CD8-positive, alpha-beta memory T cell (primary cell): ENCODE measurements at regions not wholly inside any gene's neighbourhood (a gene's known extent, or its start where the extent isn't known, plus 50 kb on each side); places are given as distances from the start of the nearest gene placed in this dataset.

Experiments
- CTCF ChIA-PET: fragments of 350-600 bp; sonication (Branson Sonifier 250); formaldehyde crosslinking; loops from one replicate; lab custom pipeline; 2021; ENCODE audit warnings: antibody characterized with exemption; lab: Charles Lee
- POLR2A ChIA-PET: fragments of 350-600 bp; sonication (Branson Sonifier 250); formaldehyde crosslinking; loops from one replicate; lab custom pipeline; 2021; ENCODE audit warnings: antibody characterized with exemption; lab: Charles Lee
- DNase-seq, 5 donors: peaks; one replicate each; pipeline versions ENCODE4 v3.0.0 to v3.0.0-alpha.2; 2020 to 2022; ENCODE audit warnings: mixed read lengths in 1 of 5
- H3K27ac ChIP-seq: one replicate; pipeline ENCODE4 v1.7.0; 2013; ENCODE audit warnings: low read depth, mild to moderate bottlenecking, low read length, moderate library complexity
- H3K27me3 ChIP-seq: 2 replicates; pipeline ENCODE4 v1.7.0; 2013; ENCODE audit warnings: low read length, mild to moderate bottlenecking; ENCODE audit not compliant: insufficient read depth, poor library complexity, severe bottlenecking
- H3K36me3 ChIP-seq: 2 replicates; pipeline ENCODE4 v1.7.0; 2013; ENCODE audit warnings: mild to moderate bottlenecking, low read length, moderate library complexity; ENCODE audit not compliant: insufficient read depth
- H3K4me1 ChIP-seq: 2 replicates; pipeline ENCODE4 v1.7.0; 2013; ENCODE audit warnings: mild to moderate bottlenecking, low read length, moderate library complexity; ENCODE audit not compliant: insufficient read depth
- H3K4me3 ChIP-seq: 2 replicates; pipeline ENCODE4 v1.7.0; 2013; ENCODE audit warnings: mild to moderate bottlenecking, low read length
- H3K9me3 ChIP-seq: 2 replicates; pipeline ENCODE4 v1.7.0; 2013; ENCODE audit warnings: mild to moderate bottlenecking, low read length
- H3K27ac Mint-ChIP-seq, 8 donors: one replicate each; pipeline ENCODE4 v1.8.0; 2020 to 2021; ENCODE audit warnings: mixed read lengths in 8 of 8, mild to moderate bottlenecking in 6 of 8, inconsistent platforms in 3 of 8, moderate library complexity in 3 of 8
- H3K27me3 Mint-ChIP-seq, 2 donors: one replicate each; pipeline ENCODE4 v1.8.0; 2020 to 2021; ENCODE audit warnings: mixed read lengths in 2 of 2, mild to moderate bottlenecking in 1 of 2, moderate library complexity in 1 of 2
- H3K36me3 Mint-ChIP-seq, 3 donors: one replicate each; pipeline ENCODE4 v1.8.0; 2020 to 2021; ENCODE audit warnings: mixed read lengths in 3 of 3, inconsistent platforms in 1 of 3, mild to moderate bottlenecking in 1 of 3
- H3K4me1 Mint-ChIP-seq, 3 donors: one replicate each; pipeline ENCODE4 v1.8.0; 2020 to 2021; ENCODE audit warnings: mixed read lengths in 3 of 3, inconsistent platforms in 1 of 3, mild to moderate bottlenecking in 1 of 3
- H3K4me3 Mint-ChIP-seq, 7 donors: one replicate each; pipeline ENCODE4 v1.8.0; 2020 to 2021; ENCODE audit warnings: mixed read lengths in 7 of 7, mild to moderate bottlenecking in 6 of 7, moderate library complexity in 4 of 7, inconsistent platforms in 2 of 7
- H3K9me3 Mint-ChIP-seq, 5 donors: one replicate each; pipeline ENCODE4 v1.8.0; 2020 to 2022; ENCODE audit warnings: mixed read lengths in 5 of 5, mild to moderate bottlenecking in 3 of 5, moderate library complexity in 2 of 5, inconsistent platforms in 1 of 5

DNA sequence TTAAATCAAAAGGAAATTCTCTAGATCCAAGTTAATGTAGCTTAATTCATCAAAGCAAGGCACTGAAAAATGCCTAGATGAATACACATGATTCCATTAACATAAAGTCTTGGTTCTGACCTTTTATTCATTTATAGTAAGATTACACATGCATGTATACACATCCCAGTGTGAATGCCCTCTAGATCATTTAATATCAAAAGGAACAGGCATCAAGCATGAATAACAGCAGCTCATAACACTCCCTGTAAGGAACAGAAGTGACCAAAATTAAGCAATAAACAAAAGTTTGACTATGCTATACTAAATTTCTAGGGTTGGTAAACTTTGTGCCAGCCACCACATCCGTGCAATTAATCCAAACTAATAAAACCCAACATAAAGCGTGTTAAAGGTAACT lies 511.5 kb downstream of the SPIN4 start:
- H3K27me3 ChIP-seq: no peaks in the 10 kb centered on the region
- DNase-seq: no peak
- ChIA-PET CTCF (interaction anchor here (0.7 kb wide), 1 partner anchor 54 kb away, joined by 3 read pairs; no protein-coding TSS in a partner anchor), POLR2A (no interaction called here)
- no peaks in the 10 kb centered on the region for H3K36me3 ChIP-seq
- no peaks in the 10 kb centered on the region for H3K4me1 ChIP-seq
- H3K27me3 Mint-ChIP-seq: no peaks in the 10 kb centered on the region
- no peaks in the 10 kb centered on the region for H3K36me3 Mint-ChIP-seq
- no peak overlapping the region for H3K4me3 Mint-ChIP-seq
- no peak overlapping the region for H3K27ac ChIP-seq
- H3K4me1 Mint-ChIP-seq: no peaks in the 10 kb centered on the region
- H3K9me3 Mint-ChIP-seq: no peaks in the 10 kb centered on the region
- no peak overlapping the region for H3K4me3 ChIP-seq
- H3K9me3 ChIP-seq: no peaks in the 10 kb centered on the region
- no peak overlapping the region for H3K27ac Mint-ChIP-seq
